GM18498 (cell line): ENCODE measurements at regions not wholly inside any gene's neighbourhood (a gene's known extent, or its start where the extent isn't known, plus 50 kb on each side); places are given as distances from the start of the nearest gene placed in this dataset.

Experiments used
- ATAC-seq: cut with Tn5 transposase; IDR thresholded peaks from one replicate; pipeline ENCODE4 v1.9.1; 2021; ENCODE audit warnings: mild to moderate bottlenecking, moderate library complexity; ENCODE audit not compliant: unreplicated experiment

DNA sequence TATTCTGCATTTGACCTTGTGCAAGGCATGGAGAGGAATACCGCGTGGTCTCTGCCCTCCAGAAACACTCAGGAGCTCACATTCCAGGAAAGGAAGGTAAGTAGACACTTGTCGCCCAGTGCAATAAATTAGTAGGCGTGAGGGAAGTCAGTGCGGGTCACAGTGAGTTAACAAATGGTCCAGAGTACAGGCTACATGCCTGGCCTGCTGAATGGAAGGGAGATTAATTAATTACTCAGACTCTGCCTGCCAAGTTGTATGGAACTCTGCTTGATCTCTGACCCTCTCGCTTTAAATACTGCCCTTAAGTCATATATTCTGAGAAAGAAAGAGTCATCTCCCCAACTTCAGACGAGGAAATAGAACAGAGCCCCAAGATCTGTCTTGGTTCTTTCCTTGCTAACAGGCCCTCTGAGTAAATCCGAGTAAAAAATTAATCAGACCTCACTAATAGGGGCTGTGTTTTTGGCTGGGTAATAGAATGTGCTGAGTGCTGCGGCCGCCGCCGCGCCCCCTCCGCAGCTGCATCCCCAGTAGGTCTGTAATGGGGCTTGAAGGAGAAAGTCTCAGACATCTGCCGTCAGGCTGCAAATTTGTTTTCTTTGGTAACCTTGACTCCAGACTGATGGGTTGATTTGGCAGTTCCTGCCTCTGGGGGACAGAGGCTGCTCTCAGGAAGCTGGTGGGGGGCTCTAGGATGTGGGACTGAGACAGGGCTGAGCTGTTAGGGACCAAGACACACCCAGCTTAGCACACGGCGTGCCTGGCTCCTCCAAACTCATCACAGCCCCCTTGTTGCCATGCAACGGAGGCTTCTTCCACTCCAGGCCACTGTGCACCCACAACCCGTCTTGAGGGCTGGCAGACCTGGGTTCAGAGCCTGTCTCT lies 144.4 kb downstream of the NSG2 start:
- ATAC-seq, result no peak

DNA sequence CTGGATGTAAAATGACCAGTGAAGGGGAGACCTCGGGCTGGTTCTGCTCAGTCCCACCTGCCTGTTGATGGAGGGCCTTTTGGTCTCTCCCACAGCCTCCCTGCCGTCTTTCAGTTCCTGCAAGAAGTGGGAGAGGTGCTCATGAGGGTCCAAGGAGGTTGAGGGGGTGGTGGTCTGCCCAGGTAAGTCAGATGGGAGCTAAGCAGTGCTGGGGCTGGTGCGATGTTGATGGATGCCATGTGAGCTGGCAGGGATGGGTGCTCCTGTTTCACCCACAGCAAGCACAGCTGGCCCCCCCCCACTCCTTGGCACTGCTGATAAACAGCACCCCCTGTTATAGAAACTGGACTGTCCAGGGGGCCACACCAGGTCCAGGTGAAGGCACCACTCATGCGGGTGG lies 145.6 kb downstream of the NSG2 start:
- no peak for ATAC-seq

DNA sequence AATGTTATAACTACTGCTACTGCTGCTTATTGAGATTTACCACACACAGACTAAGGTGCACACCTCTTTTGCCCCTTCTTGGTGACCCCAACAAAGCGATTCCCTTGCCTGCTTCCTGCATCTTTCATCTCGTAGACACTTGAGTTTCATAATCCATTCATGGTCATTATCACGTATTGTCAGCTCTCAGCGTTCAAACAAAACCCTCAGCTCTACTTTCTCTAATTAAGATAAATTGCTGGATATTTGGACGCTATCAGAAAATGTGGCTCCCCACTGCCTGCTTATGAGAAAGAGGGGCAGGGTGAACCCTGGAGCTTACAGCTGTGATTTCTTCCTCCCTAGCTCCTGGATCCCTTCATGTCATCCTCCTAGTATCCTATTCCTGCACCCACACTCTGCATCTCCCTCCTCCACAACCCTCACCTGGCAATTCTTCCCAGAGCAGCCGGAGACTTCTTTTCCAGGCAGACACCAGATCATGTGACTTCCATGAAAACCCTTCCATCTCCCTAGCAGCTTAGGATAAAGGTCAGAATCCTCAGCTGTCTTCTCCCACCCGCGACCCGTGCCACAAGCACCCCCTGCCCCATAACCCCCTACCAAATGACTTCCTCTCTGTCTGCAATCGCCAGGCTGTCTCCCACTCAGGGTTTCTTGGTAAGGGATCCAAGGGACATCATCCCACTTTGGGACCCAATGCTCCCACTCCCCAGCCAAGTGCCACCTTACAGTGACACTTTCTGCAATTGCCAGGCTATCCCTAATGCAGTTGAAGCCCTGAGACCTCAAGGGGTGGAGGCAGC lies 146.5 kb downstream of the NSG2 start:
- no peak for ATAC-seq

DNA sequence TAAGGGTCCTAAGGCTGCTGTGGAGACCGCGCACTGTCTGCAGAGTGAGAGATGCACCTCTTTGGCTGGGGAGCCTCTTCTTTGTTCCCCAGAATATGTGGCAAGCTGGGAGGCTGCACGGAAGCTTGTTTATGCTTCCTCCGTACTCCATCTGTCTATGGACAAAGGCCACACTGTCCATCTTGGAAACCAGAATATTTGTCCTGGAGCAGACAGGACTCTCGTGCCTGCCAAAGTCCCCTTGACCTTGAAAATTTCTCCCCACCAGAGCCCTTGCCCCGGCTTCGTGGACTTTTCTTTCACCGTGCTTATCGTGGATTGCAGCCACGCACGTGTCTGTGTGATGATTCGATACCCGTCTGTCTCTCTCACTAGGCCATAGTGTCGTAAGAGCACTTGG lies 147.4 kb downstream of the NSG2 start:
- ATAC-seq, result no peak

DNA sequence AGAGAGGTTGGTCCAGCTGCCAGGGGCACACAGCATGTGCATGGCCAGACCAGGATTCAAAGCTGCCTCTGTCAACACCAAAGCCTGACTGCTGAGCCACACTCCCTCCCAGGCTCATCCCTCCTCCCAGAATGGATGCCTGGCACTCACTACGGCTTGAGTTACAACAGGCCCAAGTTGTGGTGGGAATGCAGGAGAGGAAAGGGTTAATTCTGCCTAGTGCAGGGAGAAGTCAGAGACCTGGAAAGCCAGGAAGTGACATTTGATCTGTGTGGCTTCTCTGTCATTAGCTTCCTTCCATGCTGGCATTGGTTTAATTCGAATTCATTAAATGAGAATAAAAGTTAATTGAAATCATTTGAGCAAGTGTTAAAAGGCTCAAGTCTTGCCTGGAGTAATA lies 150.0 kb downstream of the NSG2 start:
- no peak for ATAC-seq

DNA sequence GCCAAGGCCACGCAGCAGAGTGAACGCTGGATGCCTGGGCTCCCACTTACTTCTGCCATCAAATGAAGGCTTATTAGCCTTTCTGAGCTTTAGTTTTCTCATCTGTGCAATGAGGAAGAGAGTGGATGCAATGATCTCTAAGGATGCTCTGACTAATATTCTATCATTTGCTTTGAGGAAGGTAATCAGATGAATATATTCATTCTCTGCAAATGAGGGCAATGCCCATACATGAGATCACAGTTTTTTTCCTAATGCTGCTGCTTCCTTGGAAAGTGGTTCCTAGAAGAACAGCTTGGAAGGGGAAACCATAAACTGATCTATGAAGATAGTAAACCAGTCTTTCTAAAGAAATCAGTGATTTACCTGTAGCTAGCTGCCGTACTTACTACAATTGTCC lies 152.4 kb downstream of the NSG2 start:
- no peak for ATAC-seq

DNA sequence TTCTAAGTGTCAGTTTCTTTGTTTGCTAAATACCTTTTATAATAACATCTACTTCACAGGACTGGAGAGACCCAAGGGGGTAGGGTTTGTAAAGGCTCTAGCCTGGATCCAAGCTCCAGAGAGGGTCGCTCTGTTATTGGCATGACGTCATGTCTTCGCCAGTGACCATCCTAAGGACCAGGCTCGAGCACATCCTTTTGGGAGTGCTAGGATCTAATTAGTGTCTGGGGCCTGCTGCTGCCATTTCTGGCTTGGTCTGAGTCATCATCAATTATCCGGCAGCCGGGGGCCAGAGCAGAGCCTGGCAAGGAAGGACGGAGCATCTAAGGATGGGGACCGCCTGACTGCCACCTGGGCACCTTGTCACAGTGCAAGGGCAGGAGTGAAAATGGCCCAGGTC lies 153.0 kb downstream of the NSG2 start:
- no peak for ATAC-seq

DNA sequence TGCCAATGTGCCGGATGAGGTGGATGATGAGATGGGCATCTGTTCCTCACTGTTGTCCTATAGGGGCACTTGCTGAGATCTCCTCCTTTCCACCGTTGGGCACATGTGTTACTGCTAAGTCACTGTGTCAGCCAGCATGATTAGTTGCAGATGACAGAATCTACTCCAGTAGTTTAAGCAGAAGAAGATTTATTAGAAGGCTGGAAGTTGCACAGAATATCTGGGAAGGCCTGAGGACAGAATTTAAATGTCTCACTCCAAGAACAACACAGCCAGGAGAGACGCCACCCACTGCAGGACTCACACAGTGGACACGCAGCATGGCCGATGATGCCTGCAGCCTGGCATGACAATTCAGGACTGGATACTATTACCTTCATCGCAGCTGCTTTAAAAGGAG lies 157.5 kb downstream of the NSG2 start:
- ATAC-seq, result no peak

DNA sequence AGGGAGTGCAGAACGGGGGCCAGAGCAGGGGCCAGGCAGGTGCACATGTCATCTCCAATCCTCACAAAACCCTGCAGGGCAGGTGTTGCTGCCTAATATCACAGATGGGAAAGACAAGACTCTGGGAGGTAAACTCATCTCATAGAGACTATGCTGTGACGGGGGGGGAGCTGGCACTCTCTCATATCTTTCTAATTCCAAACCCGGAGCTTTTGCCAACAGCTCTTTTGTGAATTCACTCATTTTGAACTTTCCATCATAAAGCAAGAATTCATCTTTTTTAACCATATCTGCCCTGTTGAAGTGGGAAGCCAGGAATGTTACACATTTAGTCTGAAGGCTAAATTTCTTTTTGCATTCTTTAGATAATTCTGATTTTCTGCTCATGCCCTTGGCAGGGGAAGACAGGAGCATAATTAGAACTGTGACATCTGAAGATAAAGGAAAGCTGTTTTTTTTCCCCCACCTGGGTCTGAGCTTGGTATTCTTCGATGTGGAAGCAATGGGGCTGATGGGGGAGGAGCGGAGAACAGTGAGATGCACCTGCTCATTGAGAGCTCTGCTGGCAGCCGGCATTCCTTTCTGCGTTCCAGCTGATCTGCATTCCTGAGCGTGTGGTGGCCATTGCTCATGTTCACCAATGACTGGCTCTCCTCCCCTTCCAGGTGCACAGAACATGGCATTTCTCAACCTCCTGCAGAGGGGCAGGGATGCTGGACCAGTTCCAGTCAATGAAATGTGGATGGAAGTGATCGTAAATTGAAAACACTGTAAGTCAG lies 159.2 kb downstream of the NSG2 start:
- no peak for ATAC-seq

DNA sequence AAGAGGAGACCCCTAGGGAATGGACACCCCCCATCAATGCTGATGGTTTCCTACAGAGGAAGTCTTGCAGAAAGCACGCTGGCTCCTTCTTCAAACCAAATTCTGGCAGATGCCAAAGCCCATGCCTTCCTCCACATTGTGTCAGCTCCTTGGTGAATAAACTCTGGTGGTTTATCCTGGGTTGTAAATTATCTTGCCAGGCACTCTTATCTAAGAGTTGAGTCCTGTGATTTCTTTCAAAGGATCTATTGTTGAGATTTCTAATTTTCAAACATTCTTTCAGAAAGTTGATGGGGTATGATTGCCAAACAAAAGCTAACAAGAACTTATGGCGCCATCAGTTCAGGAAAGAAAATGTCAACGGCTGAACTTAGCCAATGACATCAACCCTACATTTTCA lies 160.4 kb downstream of the NSG2 start:
- ATAC-seq, result no peak

DNA sequence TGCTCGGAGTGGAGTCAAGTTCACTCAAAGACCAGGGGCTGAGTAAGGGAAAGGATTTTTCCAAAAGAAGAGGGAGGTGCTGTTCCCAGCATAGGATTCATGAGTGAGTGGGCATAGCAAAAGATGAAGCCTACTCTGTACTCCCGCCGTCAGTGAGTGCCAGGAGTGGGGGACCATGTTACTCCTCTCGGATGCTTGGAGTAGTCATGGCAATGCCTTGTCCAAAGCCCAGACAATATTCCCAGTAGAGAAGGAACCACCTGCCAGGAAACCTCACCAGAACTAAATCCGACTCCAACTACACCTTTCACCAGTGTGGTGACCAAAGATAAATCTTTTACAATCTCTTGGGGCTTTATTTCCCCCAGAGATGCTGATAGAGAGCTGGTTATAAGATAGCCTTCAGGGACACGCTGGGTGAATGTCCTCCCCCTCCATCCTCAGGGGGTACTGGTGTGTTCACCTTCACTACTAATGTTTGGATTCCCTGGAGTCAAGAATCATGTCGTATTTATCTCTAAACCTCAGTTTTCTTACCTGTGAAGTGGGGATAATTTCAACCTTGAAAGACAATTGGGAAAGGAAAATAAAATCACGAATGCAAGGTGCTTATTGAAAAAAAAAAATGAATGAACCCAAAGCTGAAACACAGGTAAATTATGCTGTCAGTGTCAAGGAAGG lies 165.2 kb downstream of the NSG2 start:
- ATAC-seq, result no peak

DNA sequence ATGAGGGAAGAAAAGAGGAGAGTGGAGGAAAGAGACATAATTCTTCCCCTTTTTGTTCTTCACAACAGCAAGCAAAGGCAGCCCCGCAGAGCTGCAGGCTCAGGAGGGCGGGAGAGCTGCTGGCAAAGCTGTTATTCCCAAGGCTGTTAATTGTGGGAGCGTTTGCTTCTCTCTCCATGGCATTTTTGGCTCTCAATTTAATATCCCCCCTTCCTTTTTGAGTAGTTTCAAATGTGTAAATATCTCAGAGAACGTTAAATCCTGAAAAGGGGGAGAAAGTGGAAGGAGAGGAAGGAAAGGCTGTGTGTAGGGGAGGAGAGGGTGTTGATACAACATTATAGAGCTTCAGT lies 165.7 kb downstream of the NSG2 start:
- no peak for ATAC-seq

DNA sequence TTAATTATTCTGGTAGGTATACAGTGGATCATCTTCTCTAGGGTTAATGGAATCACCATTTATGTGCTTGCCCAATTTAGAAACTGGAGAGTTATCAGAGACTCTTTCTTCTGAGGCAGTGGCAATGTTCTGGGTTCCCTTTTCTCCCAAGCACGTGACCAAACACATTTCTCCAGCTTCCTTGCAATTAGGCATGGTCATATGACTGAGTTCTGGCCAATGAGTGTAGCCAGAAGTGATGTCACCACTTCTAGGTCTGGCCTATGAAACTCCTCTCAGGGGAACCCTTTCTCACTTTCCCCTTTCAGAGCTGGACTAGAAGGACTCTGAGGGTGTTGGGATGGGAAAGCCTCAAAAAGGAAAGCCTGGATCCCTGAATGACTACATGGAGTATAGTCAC lies 172.0 kb downstream of the NSG2 start:
- no peak for ATAC-seq

DNA sequence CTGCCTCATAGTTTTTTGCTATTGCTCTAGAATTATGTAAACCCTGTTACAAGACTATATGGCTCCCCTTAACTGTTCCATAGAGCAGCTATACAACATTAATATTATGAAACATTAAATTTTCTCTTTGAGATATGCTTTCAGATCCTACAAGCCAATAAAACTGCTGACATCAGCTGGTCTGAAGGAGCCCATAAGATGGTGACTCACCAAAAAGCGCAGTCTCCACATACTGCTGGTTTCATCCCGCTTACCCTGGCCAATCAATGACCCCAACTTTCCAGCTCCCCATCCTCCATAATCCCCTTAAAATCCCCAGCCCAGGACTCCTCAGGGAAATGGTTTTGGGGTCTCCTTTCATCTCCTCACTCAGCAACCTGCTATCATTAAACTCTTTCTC lies 172.7 kb downstream of the NSG2 start:
- ATAC-seq, result no peak

DNA sequence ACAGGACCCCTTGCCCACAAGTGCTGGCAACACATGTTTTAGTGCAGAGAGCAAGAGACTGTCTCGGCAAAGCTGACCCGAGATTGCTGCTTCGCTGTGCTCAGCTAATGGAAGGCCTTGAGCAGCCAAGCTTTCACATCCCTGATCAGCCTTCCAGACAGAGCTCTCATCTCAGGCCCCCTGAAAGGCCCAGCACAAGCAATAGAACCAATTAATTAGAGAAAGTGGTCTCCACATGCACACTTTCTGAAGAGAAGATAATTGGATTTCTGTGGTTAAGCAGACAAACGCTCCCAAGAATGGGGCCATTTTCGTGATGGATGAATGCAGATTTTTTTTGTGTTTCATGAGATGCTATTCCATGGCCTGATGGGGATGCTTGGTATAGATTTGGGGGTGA lies 174.9 kb downstream of the NSG2 start:
- no peak for ATAC-seq

DNA sequence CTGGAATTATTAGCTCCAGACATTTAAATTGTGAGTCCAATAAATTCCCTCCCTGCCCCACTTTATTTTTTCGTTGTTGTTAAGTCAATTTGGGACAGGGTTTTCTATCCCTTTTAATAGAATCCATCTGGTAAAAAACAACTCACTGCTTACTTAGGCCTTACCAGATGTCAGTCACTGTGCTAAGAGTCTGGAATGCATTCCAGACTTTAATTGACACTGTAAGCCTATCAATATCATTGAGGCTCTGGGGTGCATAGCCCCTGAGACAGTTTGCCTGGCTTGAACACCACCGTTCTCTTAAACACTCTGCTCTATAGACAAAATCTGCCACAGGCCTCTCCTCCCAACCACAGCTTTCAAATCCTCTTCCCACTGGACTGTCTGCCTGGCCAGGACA lies 175.9 kb downstream of the NSG2 start:
- ATAC-seq, result no peak

DNA sequence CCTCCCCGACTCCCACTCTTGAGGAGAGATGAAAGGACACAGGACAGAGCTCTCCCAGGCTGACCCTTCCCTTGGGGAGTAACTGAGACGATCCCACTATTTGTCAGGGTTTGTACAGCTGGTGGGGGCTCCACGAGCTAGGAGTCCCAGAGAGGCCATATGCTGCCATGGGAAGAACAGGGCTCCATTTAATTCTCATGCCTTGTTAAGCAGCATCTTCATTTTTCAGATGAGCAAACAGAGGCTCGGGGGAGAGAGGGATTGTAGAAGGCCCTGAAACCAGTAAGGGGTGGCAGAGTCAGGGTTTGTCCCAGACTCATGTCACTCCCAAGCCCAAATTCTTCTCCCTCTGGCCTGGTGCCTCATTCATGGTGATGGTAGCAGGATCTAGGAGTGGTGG lies 176.4 kb downstream of the NSG2 start:
- ATAC-seq, result no peak

DNA sequence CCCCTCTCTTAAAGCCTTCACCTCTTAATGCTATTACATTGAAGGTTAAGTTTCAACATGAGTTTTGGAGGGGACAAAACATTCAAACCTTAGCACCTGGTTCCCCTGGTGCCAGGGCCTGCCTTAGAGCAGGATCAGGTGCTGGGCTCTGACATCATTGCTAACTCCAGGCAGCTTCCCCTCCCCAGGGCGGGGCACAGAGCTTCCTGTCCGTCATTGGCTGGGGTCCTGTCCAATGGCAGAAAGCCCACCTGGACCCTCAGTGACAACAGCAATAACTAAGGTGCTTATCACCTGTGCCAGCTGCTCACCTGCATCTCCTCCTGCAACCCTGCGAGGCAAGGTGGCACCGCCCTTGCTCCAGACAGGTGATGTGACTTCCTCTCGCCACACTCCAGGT lies 177.4 kb downstream of the NSG2 start:
- ATAC-seq, result no peak

DNA sequence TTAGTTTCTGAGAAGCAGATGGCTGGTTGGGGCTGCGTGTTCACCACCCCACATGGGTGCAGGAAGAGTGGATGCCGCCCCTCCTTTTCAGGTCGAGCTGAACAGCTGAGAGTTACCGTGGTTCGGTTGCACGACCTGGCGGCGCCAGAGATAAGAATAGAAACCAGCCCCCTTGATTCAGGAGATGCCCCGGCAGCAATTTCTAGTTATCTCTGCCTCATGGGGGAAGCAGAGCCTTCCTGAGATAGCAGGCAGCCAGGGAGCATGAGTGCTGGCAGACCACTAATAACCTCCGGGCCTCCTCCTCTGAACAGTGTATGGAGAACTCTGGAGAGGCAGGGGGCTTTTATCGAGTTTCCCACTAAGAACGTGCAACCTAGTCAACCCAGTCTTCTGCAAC lies 177.8 kb downstream of the NSG2 start:
- ATAC-seq, result no peak

DNA sequence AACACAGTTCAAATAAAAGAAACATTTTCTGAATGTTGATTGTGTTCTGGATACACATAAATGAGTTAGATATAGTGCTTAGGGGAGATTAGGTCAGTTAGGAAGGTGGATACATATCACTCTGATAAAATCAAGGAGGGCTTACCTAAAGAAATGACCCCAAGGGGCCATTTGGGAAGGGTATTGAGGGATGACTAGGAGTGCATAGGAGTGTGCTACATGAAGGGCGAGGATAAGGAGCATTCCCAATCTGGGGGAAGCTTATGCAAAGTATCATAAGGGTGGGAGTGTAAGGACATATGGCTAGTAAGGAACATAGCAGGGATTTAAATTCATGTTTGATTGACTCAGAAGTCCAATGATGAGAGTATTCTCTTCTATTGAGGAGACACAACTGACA lies 183.6 kb downstream of the NSG2 start:
- no peak for ATAC-seq
